SK-N-SH (cell line): ENCODE measurements at regions not wholly inside any gene's neighbourhood (a gene's known extent, or its start where the extent isn't known, plus 50 kb on each side); places are given as distances from the start of the nearest gene placed in this dataset.

Experiments used
- CTCF ChIA-PET: fragments of 300-600, 350-600 bp; formaldehyde crosslinking; extraction: SDS; loops from one replicate; lab custom pipeline; 2021; lab: Yijun Ruan, JAX
- POLR2A ChIA-PET: fragments of 350-600 bp; sonication (Branson Sonifier 250); formaldehyde crosslinking; extraction: SDS; loops from one replicate; lab custom pipeline; 2020; ENCODE audit warnings: antibody characterized with exemption, inconsistent platforms; lab: Yijun Ruan, JAX
- DNase-seq: peaks from one replicate; pipeline ENCODE4 v3.0.0; 2012
- H2AFZ ChIP-seq: fragments of 200-600 bp; sonication (generic); 2 replicates; pipeline ENCODE4 v1.8.1; 2016; ENCODE audit warnings: antibody characterized with exemption, mild to moderate bottlenecking, low read depth
- H3F3A ChIP-seq: fragments of 200-600 bp; sonication (generic); replicated peaks from 2 replicates; pipeline ENCODE3; 2016; ENCODE audit warnings: antibody characterized with exemption, mild to moderate bottlenecking; ENCODE audit not compliant: insufficient read depth
- H3K27ac ChIP-seq, 2 experiments: fragments of 200-500 bp in 1 of 2; fragments of 200-600 bp in 1 of 2; sonication (Bioruptor generic) in 1 of 2; sonication (generic), shearing (Covaris generic) in 1 of 2; 2 replicates each; pipeline versions ENCODE4 v1.5.1 to v1.6.1; 2014 to 2016; ENCODE audit warnings: low read depth in 2 of 2, inconsistent platforms in 1 of 2, low read length in 1 of 2, mild to moderate bottlenecking in 1 of 2, mixed read lengths in 1 of 2
- H3K27me3 ChIP-seq: fragments of 200-600 bp; sonication (generic), shearing (Covaris generic); 2 replicates; pipeline ENCODE4 v1.6.1; 2016; ENCODE audit warnings: mixed run types; ENCODE audit not compliant: insufficient read depth
- H3K36me3 ChIP-seq, 2 experiments: fragments of 200-500 bp in 1 of 2; fragments of 200-600 bp in 1 of 2; sonication (Bioruptor generic) in 1 of 2; sonication (generic) in 1 of 2; replicated peaks in 1 of 2; 2 replicates each; pipeline versions ENCODE3 to v1.5.1; 2014 to 2016; ENCODE audit warnings: low read length in 1 of 2, mild to moderate bottlenecking in 1 of 2; ENCODE audit not compliant: insufficient read depth in 2 of 2, control insufficient read depth in 1 of 2
- H3K4me1 ChIP-seq, 2 experiments: fragments of 200-500 bp in 1 of 2; fragments of 200-600 bp in 1 of 2; sonication (Bioruptor generic) in 1 of 2; sonication (generic), shearing (Covaris generic) in 1 of 2; 2 replicates each; pipeline versions ENCODE4 v1.5.1 to v1.6.1; 2014 to 2016; ENCODE audit warnings: low read depth in 1 of 2, low read length in 1 of 2, mixed run types in 1 of 2; ENCODE audit not compliant: insufficient read depth in 2 of 2, control insufficient read depth in 1 of 2
- H3K4me2 ChIP-seq: fragments of 200-600 bp; sonication (generic), shearing (Covaris generic); 2 replicates; pipeline ENCODE4 v1.6.1; 2017; ENCODE audit warnings: mixed run types
- H3K4me3 ChIP-seq, 2 experiments: fragments of 200-500 bp in 1 of 2; fragments of 200-600 bp in 1 of 2; sonication (Bioruptor generic) in 1 of 2; sonication (generic), shearing (Covaris generic) in 1 of 2; 2 replicates each; pipeline versions ENCODE4 v1.5.1 to v1.8.1; 2014 to 2016; ENCODE audit warnings: low read depth in 2 of 2, inconsistent platforms in 1 of 2, low read length in 1 of 2, mild to moderate bottlenecking in 1 of 2, mixed read lengths in 1 of 2, moderate library complexity in 1 of 2
- H3K79me2 ChIP-seq: fragments of 200-600 bp; sonication (generic); 2 replicates; pipeline ENCODE4 v1.8.1; 2017; ENCODE audit warnings: mild to moderate bottlenecking; ENCODE audit not compliant: insufficient read depth
- H3K9ac ChIP-seq: fragments of 200-600 bp; sonication (generic); 2 replicates; pipeline ENCODE4 v1.6.1; 2017; ENCODE audit warnings: mixed run types
- H3K9me2 ChIP-seq: fragments of 200-600 bp; sonication (generic); 2 replicates; pipeline ENCODE4 v1.6.1; 2017; ENCODE audit warnings: mixed run types
- H3K9me3 ChIP-seq: fragments of 200-600 bp; sonication (generic); 2 replicates; pipeline ENCODE4 v1.6.1; 2017; ENCODE audit warnings: mixed run types, mild to moderate bottlenecking, moderate library complexity
- H4K20me1 ChIP-seq: fragments of 200-600 bp; sonication (generic); 2 replicates; pipeline ENCODE4 v1.6.1; 2017; ENCODE audit warnings: mild to moderate bottlenecking, mixed run types; ENCODE audit not compliant: insufficient read depth
- CHD2 ChIP-seq: fragments of 150-350 bp; IDR thresholded peaks from 2 replicates; pipeline ENCODE4 v1.6.1; 2018; ENCODE audit warnings: low read length; ENCODE audit not compliant: partially characterized antibody
- EZH2phosphoT487 ChIP-seq: fragments of 200-600 bp; sonication (generic); IDR thresholded peaks from 2 replicates; pipeline ENCODE4 v1.6.1; 2017; ENCODE audit warnings: low read depth, mixed run types, mild to moderate bottlenecking, antibody characterized with exemption, moderate library complexity, borderline replicate concordance
- FOSL2 ChIP-seq: IDR thresholded peaks from 2 replicates; pipeline ENCODE4 v1.4.0; 2012; ENCODE audit warnings: low read depth, mild to moderate bottlenecking, moderate library complexity, borderline replicate concordance
- FOXJ3 ChIP-seq: sonication (generic); formaldehyde crosslinking; IDR thresholded peaks from 2 replicates; pipeline ENCODE4 v1.5.1; 2020; ENCODE audit warnings: mild to moderate bottlenecking, missing genetic modification reagents
- GABPA ChIP-seq: IDR thresholded peaks from 2 replicates; pipeline ENCODE4 v1.4.0; 2012; ENCODE audit warnings: low read depth, mild to moderate bottlenecking
- GATA2 ChIP-seq: sonication (generic); formaldehyde crosslinking; IDR thresholded peaks from 2 replicates; pipeline ENCODE4 v1.5.0; 2020; ENCODE audit warnings: mild to moderate bottlenecking, missing genetic modification reagents
- IRF3 ChIP-seq: fragments of 150-350 bp; IDR thresholded peaks from 2 replicates; pipeline ENCODE4 v1.6.1; 2016; ENCODE audit warnings: mild to moderate bottlenecking, low read depth, low read length
- MAX ChIP-seq: IDR thresholded peaks from 2 replicates; pipeline ENCODE4 v1.4.0; 2012; ENCODE audit warnings: low read depth
- MXI1 ChIP-seq: IDR thresholded peaks from 2 replicates; pipeline ENCODE4 v1.6.1; 2012; ENCODE audit warnings: mild to moderate bottlenecking, low read depth, low read length, improper control_type of control experiment
- NFIC ChIP-seq: IDR thresholded peaks from 2 replicates; pipeline ENCODE4 v1.4.0; 2012; ENCODE audit warnings: borderline replicate concordance
- PBX3 ChIP-seq: IDR thresholded peaks from 2 replicates; pipeline ENCODE4; 2012
- POLR2AphosphoS5 ChIP-seq: IDR thresholded peaks from 2 replicates; pipeline ENCODE4 v1.6.1; 2012; ENCODE audit warnings: low read depth, low read length
- RAD21 ChIP-seq: IDR thresholded peaks from 2 replicates; pipeline ENCODE4 v1.6.1; 2012; ENCODE audit warnings: mild to moderate bottlenecking, low read length
- RXRA ChIP-seq: IDR thresholded peaks from 2 replicates; pipeline ENCODE4 v1.4.0; 2012; ENCODE audit warnings: low read depth, mild to moderate bottlenecking, borderline replicate concordance
- SMC3 ChIP-seq: IDR thresholded peaks from 2 replicates; pipeline ENCODE4 v1.6.1; 2012; ENCODE audit warnings: low read depth, low read length, improper control_type of control experiment
- TAF1 ChIP-seq: IDR thresholded peaks from 2 replicates; pipeline ENCODE4 v1.6.1; 2012; ENCODE audit warnings: low read depth, mild to moderate bottlenecking, low read length, moderate library complexity, borderline replicate concordance
- TEAD4 ChIP-seq: IDR thresholded peaks from 2 replicates; pipeline ENCODE4 v1.4.0; 2012; ENCODE audit warnings: mild to moderate bottlenecking, borderline replicate concordance; ENCODE audit not compliant: insufficient read depth
- USF1 ChIP-seq: IDR thresholded peaks from 2 replicates; pipeline ENCODE4 v1.4.0; 2012; ENCODE audit warnings: low read depth, borderline replicate concordance
- USF2 ChIP-seq: fragments of 150-350 bp; IDR thresholded peaks from 2 replicates; pipeline ENCODE4 v1.6.1; 2017; ENCODE audit warnings: antibody characterized with exemption, low read length, low read depth, borderline replicate concordance
- YY1 ChIP-seq: IDR thresholded peaks from 2 replicates; pipeline ENCODE4 v1.4.0; 2012; ENCODE audit warnings: low read depth, mild to moderate bottlenecking
- WGBS: methylation state at CpG from one replicate; pipeline ENCODE4 v1.1.6; 2017; ENCODE audit warnings: low lambda C conversion rate; 5-methylcytosine and 5-hydroxymethylcytosine counted together

GRCh38 chr16:52234626-52235025 is 312.3 kb downstream of the TOX3 start:
- Histone ChIP-seq H4K20me1 (no peaks in the 10 kb centered on the region), H3K4me2 (no peak overlapping the region), H3K4me1 (no peaks in the 10 kb centered on the region), H3K4me3 (no peak overlapping the region), H3K9me2 (no peaks in the 10 kb centered on the region), H2AFZ (no peak overlapping the region), H3K9ac (no peak overlapping the region), H3K27ac (no peak overlapping the region), H3K9me3 (no peaks in the 10 kb centered on the region), H3K36me3 (no peaks in the 10 kb centered on the region), H3K79me2 (no peaks in the 10 kb centered on the region), H3F3A (no peaks in the 10 kb centered on the region), H3K27me3 (no peaks in the 10 kb centered on the region)
- TF ChIP-seq MXI1 (no peak), RAD21 (no peak), GATA2 (CRISPR knock-in tag) (no peak), MAX (no peak), GABPA (no peak), USF1 (no peak), IRF3 (no peak), NFIC (no peak), CHD2 (no peak), POLR2AphosphoS5 (no peak), YY1 (no peak), RXRA (no peak), EZH2phosphoT487 (no peak), TEAD4 (no peak), SMC3 (no peak), FOSL2 (no peak), TAF1 (no peak), FOXJ3 (no peak), USF2 (no peak), PBX3 (no peak)
- 13% methylated on average over 2 of the region's 2 CpGs for WGBS
- CTCF ChIA-PET: interaction anchor here (1.0 kb wide), 1 partner anchor 43 kb away, joined by 3 read pairs; no protein-coding TSS in a partner anchor
- DNase-seq: no peak
- POLR2A ChIA-PET: no interaction called here
